Cardiac muscle cell (in vitro differentiated cells and primary cell): ENCODE measurements at regions not wholly inside any gene's neighbourhood (a gene's known extent, or its start where the extent isn't known, plus 50 kb on each side); places are given as distances from the start of the nearest gene placed in this dataset.
"Not testable (repeated sequence)": the region's sequence is repeated elsewhere in the genome, so short reads cannot be mapped to it uniquely, and the experiment has no call there.

ENCODE experiments used
- DNase-seq, 2 donors: peaks; one replicate each; pipeline versions ENCODE4 v3.0.0 to v3.0.0-alpha.2; 2010 to 2017; ENCODE audit warnings: low read depth in 1 of 2, low spot score in 1 of 2
- H3K27ac ChIP-seq: fragments of 200-600 bp; sonication (generic); 2 replicates; pipeline ENCODE4 v1.5.1; 2016
- H3K27me3 ChIP-seq: fragments of 200-600 bp; sonication (generic); 2 replicates; pipeline ENCODE4 v1.6.0; 2016; ENCODE audit warnings: control low read depth
- H3K36me3 ChIP-seq: fragments of 200-600 bp; sonication (generic); 2 replicates; pipeline ENCODE4 v1.5.1; 2016; ENCODE audit warnings: control low read depth
- H3K4me1 ChIP-seq: fragments of 200-600 bp; sonication (generic); 2 replicates; pipeline ENCODE4 v1.8.1; 2017; ENCODE audit warnings: low read depth, mild to moderate bottlenecking, mixed run types
- H3K4me3 ChIP-seq: fragments of 200-600 bp; sonication (generic); 2 replicates; pipeline ENCODE4 v1.5.1; 2016; ENCODE audit warnings: mild to moderate bottlenecking
- H3K9me3 ChIP-seq: fragments of 200-600 bp; sonication (generic); 2 replicates; pipeline ENCODE4 v1.5.1; 2017; ENCODE audit warnings: low read depth, mild to moderate bottlenecking, control low read depth
- TF ChIP-seq, protein P1 (sequence below): IDR thresholded peaks from 2 replicates; pipeline ENCODE4 v1.5.1; 2012; ENCODE audit warnings: low read depth, mild to moderate bottlenecking, low read length

DNA sequence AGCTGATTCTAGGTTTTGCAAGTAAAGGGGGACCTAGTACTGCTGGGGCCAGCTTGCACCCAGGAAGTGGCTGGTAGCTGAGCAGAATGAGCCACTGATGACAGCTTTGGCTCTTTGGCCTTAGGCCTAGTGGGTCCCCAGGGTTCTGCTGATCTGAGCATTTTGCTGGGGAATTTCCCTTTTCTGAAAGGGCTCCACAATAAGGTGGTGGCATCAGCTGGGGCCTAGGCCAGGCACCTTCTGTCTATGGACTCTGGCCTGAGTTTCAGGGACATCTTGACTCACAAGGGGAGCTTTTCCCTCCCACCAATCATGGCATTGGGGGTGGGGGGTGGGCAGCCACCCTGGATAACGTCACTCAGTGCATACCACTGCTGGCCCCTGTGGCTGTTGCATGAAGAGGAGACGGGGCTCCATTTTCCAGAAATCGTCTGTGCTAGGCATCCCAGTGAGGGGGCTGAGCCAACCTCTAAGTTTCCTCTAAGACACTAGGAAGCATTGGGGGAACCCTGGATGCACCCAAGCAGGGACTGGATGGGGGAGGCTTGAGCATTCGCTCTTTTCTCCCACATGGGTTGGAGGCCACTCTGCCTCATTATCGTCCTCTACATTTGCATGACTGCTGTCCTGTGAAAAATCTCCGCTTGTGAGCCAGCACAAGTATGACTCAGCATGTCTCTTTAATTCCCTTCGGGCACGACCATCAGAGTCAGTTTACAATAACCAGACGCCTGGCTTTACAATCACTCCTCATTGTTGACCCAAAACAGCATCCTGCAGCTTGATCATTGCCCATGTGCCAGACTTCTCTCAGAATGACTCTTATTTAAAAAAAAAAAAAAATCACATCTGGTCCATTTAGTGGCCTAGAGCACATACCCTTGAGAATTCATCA is 145.0 kb upstream of the THY1 start:
- H3K36me3 ChIP-seq, result no peaks in the 10 kb centered on the region
- no peak overlapping the region for H3K27ac ChIP-seq

DNA sequence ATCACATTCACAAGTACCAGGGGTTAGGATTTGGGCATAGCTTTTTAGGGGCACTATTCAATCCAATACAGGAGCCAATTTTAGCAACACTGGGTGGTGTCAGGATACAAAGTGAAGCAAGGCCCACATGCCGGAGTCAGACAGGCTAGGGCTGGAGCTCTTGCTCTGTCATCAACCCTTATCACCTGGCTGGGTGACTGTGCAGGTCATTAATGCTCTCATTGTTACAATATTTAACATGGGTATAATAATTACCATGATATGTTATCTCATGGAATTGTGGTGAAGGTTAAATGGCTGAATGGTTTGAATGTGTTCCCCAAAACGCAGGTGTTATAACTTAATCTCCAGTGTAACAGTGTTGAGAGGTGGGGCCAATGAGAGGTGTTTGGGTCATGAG is 143.3 kb upstream of the THY1 start:
- TF ChIP-seq, protein P1, sequence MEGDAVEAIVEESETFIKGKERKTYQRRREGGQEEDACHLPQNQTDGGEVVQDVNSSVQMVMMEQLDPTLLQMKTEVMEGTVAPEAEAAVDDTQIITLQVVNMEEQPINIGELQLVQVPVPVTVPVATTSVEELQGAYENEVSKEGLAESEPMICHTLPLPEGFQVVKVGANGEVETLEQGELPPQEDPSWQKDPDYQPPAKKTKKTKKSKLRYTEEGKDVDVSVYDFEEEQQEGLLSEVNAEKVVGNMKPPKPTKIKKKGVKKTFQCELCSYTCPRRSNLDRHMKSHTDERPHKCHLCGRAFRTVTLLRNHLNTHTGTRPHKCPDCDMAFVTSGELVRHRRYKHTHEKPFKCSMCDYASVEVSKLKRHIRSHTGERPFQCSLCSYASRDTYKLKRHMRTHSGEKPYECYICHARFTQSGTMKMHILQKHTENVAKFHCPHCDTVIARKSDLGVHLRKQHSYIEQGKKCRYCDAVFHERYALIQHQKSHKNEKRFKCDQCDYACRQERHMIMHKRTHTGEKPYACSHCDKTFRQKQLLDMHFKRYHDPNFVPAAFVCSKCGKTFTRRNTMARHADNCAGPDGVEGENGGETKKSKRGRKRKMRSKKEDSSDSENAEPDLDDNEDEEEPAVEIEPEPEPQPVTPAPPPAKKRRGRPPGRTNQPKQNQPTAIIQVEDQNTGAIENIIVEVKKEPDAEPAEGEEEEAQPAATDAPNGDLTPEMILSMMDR, result no peak
- peaks cover 9% of the 10 kb centered on the region for H3K4me1 ChIP-seq
- H3K27ac ChIP-seq, result no peak overlapping the region
- no peak overlapping the region for H3K4me3 ChIP-seq
- no peak for DNase-seq
- no peaks in the 10 kb centered on the region for H3K36me3 ChIP-seq
- H3K27me3 ChIP-seq, result peaks cover 2% of the 10 kb centered on the region
- H3K9me3 ChIP-seq, result no peaks in the 10 kb centered on the region

More for the DNA sequence above, 145.0 kb upstream of the THY1 start:
- Histone ChIP-seq H3K27me3 (no peaks in the 10 kb centered on the region), H3K4me1 (peaks cover 9% of the 10 kb centered on the region), H3K4me3 (no peak overlapping the region), H3K9me3 (no peaks in the 10 kb centered on the region)
- DNase-seq, result peak; percentile 57 to 84
- TF ChIP-seq, protein P1, result no peak

DNA sequence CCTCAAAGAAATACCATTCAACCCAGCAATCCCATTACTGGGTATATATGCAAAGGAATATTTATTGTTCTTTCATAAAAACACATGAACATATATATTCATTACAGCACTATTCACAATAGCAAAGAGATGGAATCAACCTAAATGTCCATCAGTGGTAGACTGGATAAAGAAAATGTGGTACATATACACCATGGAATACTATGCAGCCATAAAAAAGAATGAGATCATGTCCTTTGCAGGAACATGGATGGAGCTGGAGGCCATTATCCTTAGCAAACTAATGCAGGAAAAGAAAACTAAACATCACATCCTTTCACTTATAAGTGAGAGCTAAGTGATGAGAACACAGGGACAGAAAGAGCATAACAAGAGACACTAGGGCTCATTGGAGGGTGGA is 142.7 kb upstream of the THY1 start:
- not testable (repeated sequence) for DNase-seq, H3K4me3 ChIP-seq, H3K4me1 ChIP-seq, H3K27ac ChIP-seq, H3K9me3 ChIP-seq, H3K27me3 ChIP-seq, H3K36me3 ChIP-seq

DNA sequence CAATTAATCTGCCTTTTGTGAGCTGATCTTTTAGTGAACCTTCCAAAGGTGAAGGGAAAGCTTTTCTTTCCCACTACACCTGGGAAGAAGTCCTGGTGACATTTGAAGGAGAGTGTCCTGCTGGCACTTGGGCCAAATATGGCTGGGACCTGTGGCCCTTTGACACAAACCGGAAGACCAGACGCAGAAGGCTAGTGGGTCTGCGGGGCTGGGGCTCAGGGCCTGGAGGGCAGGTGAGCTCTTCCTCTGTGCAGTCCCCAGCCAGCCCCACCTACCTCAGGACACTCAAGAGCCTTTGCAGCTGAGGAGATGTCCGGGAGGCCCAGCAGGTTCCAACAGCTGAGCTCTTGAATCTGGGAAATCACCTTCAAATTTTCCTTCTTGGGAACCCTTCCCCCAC is 138.0 kb upstream of the THY1 start:
- Histone ChIP-seq H3K4me1 (no peaks in the 10 kb centered on the region), H3K27me3 (peaks cover 2% of the 10 kb centered on the region), H3K36me3 (no peaks in the 10 kb centered on the region), H3K9me3 (no peaks in the 10 kb centered on the region), H3K27ac (no peak overlapping the region), H3K4me3 (no peak overlapping the region)
- TF ChIP-seq, protein P1, result no peak
- no peak for DNase-seq

DNA sequence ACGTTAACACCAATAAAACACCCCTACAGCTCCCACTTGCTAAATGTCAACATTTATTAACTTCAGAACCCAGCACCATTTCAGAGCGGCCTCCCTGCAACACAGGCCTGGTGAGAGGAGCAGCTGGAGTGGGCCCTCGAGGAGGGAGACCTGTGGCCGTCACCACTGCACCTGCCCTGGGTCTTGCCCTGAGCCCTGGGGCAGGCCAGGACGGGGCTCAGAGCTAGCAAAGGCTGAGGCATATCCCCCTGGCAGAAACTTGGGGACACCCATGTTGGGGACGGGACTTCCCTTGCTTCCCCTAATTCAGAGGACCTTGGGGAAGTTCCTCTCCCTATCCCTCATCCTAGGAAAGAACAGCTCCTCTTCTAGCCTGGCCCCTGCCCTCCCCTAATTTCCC is 137.3 kb upstream of the THY1 start:
- no peak for DNase-seq
- H3K4me3 ChIP-seq, result no peak overlapping the region
- H3K27me3 ChIP-seq, result peaks cover 2% of the 10 kb centered on the region
- no peaks in the 10 kb centered on the region for H3K36me3 ChIP-seq
- no peak overlapping the region for H3K27ac ChIP-seq
- no peaks in the 10 kb centered on the region for H3K9me3 ChIP-seq
- TF ChIP-seq, protein P1, result no peak
- no peaks in the 10 kb centered on the region for H3K4me1 ChIP-seq

DNA sequence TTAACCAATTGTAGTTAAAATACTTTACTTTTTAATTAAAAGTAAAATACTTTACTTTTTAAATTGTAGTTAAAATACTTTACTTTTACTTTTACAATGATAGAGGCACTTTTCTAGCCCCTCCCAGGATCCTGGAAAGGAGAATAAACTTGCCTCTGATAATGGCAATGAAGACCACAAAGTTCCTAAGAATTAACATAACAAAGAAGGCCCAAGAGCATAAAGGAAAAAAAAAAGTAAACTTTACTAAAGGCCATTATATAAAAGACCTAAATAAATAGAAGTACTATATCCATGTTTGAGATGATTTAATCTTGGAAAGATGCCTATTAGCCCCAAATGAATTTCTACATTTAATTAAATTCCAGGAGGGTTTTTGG is 129.1 kb upstream of the THY1 start:
- Histone ChIP-seq H3K9me3 (no peaks in the 10 kb centered on the region), H3K27ac (no peak overlapping the region), H3K36me3 (no peaks in the 10 kb centered on the region), H3K4me3 (no peak overlapping the region), H3K27me3 (no peaks in the 10 kb centered on the region), H3K4me1 (no peaks in the 10 kb centered on the region)
- DNase-seq, result no peak
- TF ChIP-seq, protein P1, result no peak
